SH-SY5Y (cell line): ENCODE measurements at regions not wholly inside any gene's neighbourhood (a gene's known extent, or its start where the extent isn't known, plus 50 kb on each side); places are given as distances from the start of the nearest gene placed in this dataset.

ENCODE experiments used
- GATA2 ChIP-seq: IDR thresholded peaks from 2 replicates; pipeline ENCODE4 v1.6.1; 2011; ENCODE audit warnings: mild to moderate bottlenecking, low read depth, low read length
- GATA3 ChIP-seq: IDR thresholded peaks from 2 replicates; pipeline ENCODE4 v1.6.1; 2011; ENCODE audit warnings: low read depth, mild to moderate bottlenecking, low read length, moderate library complexity

DNA sequence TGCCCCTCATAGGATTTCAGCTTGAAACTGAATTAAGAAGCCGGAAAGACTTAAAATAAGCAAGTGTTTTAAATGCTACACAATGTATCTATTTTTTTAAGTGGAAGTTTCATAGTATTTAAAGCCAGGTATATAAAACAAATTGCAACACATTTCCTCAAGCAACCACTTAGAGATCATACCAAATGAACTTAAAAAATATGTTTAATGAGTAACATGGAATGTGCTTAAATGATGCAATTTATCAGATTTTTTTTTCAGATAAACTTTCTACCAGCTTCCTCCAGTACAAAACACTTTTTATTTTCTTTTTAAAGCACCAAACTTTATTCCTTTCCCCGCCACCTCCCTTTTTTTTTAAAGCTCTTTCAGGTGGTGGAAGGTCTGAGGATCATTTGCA, 534.3 kb downstream of the BMP2 start:
- no peak for TF ChIP-seq GATA3
- TF ChIP-seq GATA2 = no peak
